Ishikawa (cell line): ENCODE measurements at regions not wholly inside any gene's neighbourhood (a gene's known extent, or its start where the extent isn't known, plus 50 kb on each side); places are given as distances from the start of the nearest gene placed in this dataset.

Experiments
- CEBPB ChIP-seq: IDR thresholded peaks from 2 replicates; pipeline ENCODE4 v1.6.1; 2012
- CREB1 ChIP-seq: IDR thresholded peaks from 2 replicates; pipeline ENCODE4 v1.6.1; 2012; ENCODE audit warnings: low read depth
- EGR1 ChIP-seq: IDR thresholded peaks from 2 replicates; pipeline ENCODE4 v1.6.1; 2012
- EP300 ChIP-seq: IDR thresholded peaks from 2 replicates; pipeline ENCODE4 v1.6.1; 2012; ENCODE audit warnings: borderline replicate concordance
- FOXM1 ChIP-seq: IDR thresholded peaks from 2 replicates; pipeline ENCODE4 v1.6.1; 2012; ENCODE audit warnings: low read depth, borderline replicate concordance
- NFIC ChIP-seq: IDR thresholded peaks from 2 replicates; pipeline ENCODE4 v1.6.1; 2012
- RAD21 ChIP-seq: IDR thresholded peaks from 2 replicates; pipeline ENCODE4 v1.6.1; 2012; ENCODE audit warnings: low read depth
- TAF1 ChIP-seq: IDR thresholded peaks from 2 replicates; pipeline ENCODE4 v1.6.1; 2012; ENCODE audit warnings: low read depth, mild to moderate bottlenecking
- TCF12 ChIP-seq: IDR thresholded peaks from 2 replicates; pipeline ENCODE4 v1.6.1; 2012; ENCODE audit warnings: low read depth
- TEAD4 ChIP-seq: IDR thresholded peaks from 2 replicates; pipeline ENCODE4 v1.6.1; 2012
- YY1 ChIP-seq: IDR thresholded peaks from 2 replicates; pipeline ENCODE4 v1.6.1; 2012; ENCODE audit warnings: low read depth
- ZBTB7A ChIP-seq: IDR thresholded peaks from 2 replicates; pipeline ENCODE4 v1.6.1; 2012; ENCODE audit warnings: low read depth
- TF ChIP-seq, protein P1 (sequence below): IDR thresholded peaks from 2 replicates; pipeline ENCODE4 v1.6.1; 2012
- TF ChIP-seq, protein P2 (sequence below): IDR thresholded peaks from 2 replicates; pipeline ENCODE4 v1.6.1; 2012
- TF ChIP-seq, protein P3 (sequence below): IDR thresholded peaks from 2 replicates; pipeline ENCODE4 v1.6.1; 2012; ENCODE audit warnings: low read depth, mild to moderate bottlenecking

DNA sequence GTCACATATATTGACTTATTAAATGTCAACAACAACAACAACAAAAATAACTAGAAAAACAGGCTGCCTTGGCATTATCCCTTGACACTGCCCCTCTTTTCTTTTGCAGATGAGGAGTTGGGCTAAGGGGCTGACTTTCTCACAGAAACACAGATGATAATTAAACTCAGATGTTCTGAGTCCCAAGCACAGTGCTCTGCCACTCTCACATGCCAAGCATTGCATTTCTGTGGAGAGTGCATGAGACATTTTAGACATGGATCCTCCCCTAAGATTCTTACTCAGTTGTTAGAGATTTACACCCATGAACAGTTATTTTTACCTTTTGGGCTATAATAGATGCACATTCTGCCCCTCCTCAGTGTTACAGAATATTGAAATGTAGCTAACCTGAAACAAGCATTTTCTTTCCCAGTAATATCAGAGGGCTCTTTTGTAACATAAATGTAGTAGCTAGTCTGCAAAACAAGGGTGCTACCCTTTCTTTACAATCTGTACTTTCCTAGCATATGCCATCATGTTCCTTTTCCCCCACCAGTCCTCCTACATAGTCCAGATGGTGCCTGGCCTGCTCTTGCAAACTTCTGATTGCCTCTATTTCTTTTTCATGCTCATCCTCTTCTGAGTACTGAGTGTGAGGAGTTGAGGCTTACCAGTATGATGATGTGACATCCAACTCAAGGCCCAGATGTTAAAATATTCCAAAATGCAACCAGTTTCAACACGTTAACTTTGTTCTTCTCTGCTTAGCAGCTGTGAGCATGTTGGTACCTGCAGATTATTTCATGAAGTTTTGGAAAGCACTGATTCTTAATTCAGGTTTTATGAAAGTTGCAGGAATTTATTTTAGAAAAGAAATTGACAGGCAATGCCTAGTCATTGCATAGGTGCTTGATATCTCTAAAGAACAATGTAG, 125.0 kb upstream of the ATP2B1 start:
- TF ChIP-seq RAD21 = no peak
- no peak for TF ChIP-seq FOXM1
- TF ChIP-seq NFIC = no peak
- no peak for TF ChIP-seq EGR1
- TF ChIP-seq, protein P1, sequence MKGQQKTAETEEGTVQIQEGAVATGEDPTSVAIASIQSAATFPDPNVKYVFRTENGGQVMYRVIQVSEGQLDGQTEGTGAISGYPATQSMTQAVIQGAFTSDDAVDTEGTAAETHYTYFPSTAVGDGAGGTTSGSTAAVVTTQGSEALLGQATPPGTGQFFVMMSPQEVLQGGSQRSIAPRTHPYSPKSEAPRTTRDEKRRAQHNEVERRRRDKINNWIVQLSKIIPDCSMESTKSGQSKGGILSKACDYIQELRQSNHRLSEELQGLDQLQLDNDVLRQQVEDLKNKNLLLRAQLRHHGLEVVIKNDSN = no peak
- no peak for TF ChIP-seq CEBPB
- TF ChIP-seq EP300 = no peak
- TF ChIP-seq, protein P2, sequence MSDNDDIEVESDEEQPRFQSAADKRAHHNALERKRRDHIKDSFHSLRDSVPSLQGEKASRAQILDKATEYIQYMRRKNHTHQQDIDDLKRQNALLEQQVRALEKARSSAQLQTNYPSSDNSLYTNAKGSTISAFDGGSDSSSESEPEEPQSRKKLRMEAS = no peak
- TF ChIP-seq YY1 = no peak
- no peak for TF ChIP-seq TAF1
- TF ChIP-seq, protein P3, sequence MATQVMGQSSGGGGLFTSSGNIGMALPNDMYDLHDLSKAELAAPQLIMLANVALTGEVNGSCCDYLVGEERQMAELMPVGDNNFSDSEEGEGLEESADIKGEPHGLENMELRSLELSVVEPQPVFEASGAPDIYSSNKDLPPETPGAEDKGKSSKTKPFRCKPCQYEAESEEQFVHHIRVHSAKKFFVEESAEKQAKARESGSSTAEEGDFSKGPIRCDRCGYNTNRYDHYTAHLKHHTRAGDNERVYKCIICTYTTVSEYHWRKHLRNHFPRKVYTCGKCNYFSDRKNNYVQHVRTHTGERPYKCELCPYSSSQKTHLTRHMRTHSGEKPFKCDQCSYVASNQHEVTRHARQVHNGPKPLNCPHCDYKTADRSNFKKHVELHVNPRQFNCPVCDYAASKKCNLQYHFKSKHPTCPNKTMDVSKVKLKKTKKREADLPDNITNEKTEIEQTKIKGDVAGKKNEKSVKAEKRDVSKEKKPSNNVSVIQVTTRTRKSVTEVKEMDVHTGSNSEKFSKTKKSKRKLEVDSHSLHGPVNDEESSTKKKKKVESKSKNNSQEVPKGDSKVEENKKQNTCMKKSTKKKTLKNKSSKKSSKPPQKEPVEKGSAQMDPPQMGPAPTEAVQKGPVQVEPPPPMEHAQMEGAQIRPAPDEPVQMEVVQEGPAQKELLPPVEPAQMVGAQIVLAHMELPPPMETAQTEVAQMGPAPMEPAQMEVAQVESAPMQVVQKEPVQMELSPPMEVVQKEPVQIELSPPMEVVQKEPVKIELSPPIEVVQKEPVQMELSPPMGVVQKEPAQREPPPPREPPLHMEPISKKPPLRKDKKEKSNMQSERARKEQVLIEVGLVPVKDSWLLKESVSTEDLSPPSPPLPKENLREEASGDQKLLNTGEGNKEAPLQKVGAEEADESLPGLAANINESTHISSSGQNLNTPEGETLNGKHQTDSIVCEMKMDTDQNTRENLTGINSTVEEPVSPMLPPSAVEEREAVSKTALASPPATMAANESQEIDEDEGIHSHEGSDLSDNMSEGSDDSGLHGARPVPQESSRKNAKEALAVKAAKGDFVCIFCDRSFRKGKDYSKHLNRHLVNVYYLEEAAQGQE = no peak
- no peak for TF ChIP-seq ZBTB7A
- TF ChIP-seq TEAD4 = no peak

DNA sequence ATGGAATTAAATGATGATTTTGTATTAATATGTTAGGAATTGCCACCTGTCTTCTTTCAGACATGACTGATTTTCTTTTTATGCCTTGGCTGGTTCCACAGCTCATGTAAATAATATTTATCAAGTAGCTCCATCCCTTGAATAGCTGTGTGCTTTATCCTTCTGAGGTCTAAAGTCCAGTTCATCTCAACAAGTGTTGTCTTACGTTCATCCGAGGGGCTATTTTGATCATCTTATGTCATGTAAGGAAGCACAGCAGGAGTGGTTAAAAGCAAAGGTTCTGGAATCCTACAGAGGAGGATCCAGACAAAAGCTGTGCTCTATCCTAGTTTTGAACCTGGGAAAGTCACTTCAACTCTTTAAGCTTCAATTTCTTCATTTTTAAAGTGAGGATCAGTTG, 123.7 kb upstream of the ATP2B1 start:
- TF ChIP-seq CEBPB (no peak), TCF12 (no peak), TAF1 (no peak), EGR1 (no peak), YY1 (no peak), TEAD4 (no peak), RAD21 (no peak), FOXM1 (no peak), CREB1 (no peak), EP300 (no peak), NFIC (no peak), ZBTB7A (no peak)
- TF ChIP-seq, protein P1 = no peak
- TF ChIP-seq, protein P2 = no peak
- TF ChIP-seq, protein P3 = no peak

DNA sequence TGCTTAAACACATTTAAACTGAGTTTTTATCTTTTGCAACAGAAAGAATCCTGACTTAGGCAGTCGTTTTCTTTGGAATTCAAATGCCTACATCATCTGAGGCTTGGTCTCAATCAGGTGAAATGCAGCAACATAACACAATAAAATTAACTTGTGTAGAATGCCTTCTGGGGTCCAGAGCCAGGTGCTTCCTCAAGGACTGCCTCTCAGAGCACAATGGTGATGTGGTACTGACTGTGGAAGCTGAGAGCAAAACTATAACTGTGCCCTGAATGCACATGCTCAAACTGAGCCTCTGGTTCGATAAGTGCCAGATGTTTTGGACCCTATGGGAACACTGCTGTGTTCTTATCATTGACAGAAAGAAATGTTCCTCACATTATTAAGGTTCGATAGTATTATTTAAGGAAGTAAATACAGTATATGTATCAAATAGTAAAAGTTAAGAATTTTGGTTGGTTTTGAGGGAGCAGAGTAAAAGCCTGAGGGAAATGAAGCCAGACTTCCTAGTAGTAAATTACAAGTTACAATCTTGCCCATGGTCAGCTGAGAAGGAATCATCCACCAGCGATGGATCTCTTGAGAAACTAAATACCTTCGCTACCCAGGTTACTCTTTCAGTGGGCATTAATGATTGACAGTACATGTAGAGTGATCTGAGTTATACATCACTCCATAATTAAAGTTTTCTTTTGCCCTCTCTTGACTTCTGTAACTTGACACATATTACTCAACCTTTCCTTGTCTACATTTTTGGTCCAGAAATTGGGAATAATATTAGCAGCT, 122.9 kb upstream of the ATP2B1 start:
- no peak for TF ChIP-seq YY1
- TF ChIP-seq CREB1 = no peak
- TF ChIP-seq, protein P3 = no peak
- TF ChIP-seq, protein P1 = no peak
- TF ChIP-seq, protein P2 = no peak
- TF ChIP-seq TAF1 = no peak
- TF ChIP-seq CEBPB = no peak
- TF ChIP-seq EP300 = no peak
- no peak for TF ChIP-seq TCF12
- no peak for TF ChIP-seq NFIC
- TF ChIP-seq FOXM1 = no peak
